H9 (cell line): ENCODE measurements at regions not wholly inside any gene's neighbourhood (a gene's known extent, or its start where the extent isn't known, plus 50 kb on each side); places are given as distances from the start of the nearest gene placed in this dataset.
"Not testable (repeated sequence)": the region's sequence is repeated elsewhere in the genome, so short reads cannot be mapped to it uniquely, and the experiment has no call there.

Experiments used
- DNase-seq: peaks from one replicate; pipeline ENCODE4 v3.0.0-alpha.2; 2017
- H2AFZ ChIP-seq: one replicate; pipeline ENCODE4 v1.6.1; 2013; ENCODE audit warnings: mild to moderate bottlenecking, low read length, control low read depth, moderate library complexity
- H2AK5ac ChIP-seq: 2 replicates; pipeline ENCODE4 v1.6.1; 2013; ENCODE audit warnings: low read length, control low read depth, mixed read lengths; ENCODE audit not compliant: insufficient read length
- H2BK120ac ChIP-seq: one replicate; pipeline ENCODE4 v1.6.1; 2013; ENCODE audit warnings: low read depth, mild to moderate bottlenecking, low read length, control low read depth, inconsistent platforms; ENCODE audit not compliant: poor library complexity, severe bottlenecking
- H2BK12ac ChIP-seq: 2 replicates; pipeline ENCODE4 v1.6.1; 2013; ENCODE audit warnings: low read length, control low read depth, mixed read lengths, low read depth; ENCODE audit not compliant: insufficient read length
- H2BK15ac ChIP-seq: 2 replicates; pipeline ENCODE4 v1.6.1; 2013; ENCODE audit warnings: low read depth, low read length, control low read depth
- H2BK20ac ChIP-seq: one replicate; pipeline ENCODE4 v1.6.1; 2013; ENCODE audit warnings: low read depth, mild to moderate bottlenecking, low read length, control low read depth, inconsistent platforms; ENCODE audit not compliant: poor library complexity, severe bottlenecking
- H2BK5ac ChIP-seq: 2 replicates; pipeline ENCODE4 v1.6.1; 2013; ENCODE audit warnings: low read length, control low read depth, mixed read lengths; ENCODE audit not compliant: insufficient read length
- H3K14ac ChIP-seq: 2 replicates; pipeline ENCODE4 v1.6.1; 2013; ENCODE audit warnings: low read length, control low read depth; ENCODE audit not compliant: insufficient read depth
- H3K18ac ChIP-seq: 2 replicates; pipeline ENCODE4 v1.6.1; 2013; ENCODE audit warnings: low read depth, mild to moderate bottlenecking, mixed read lengths, low read length, control low read depth; ENCODE audit not compliant: insufficient read length
- H3K23ac ChIP-seq: 2 replicates; pipeline ENCODE4 v1.6.1; 2013; ENCODE audit warnings: low read length, control low read depth, mixed read lengths, low read depth; ENCODE audit not compliant: insufficient read length
- H3K23me2 ChIP-seq: 2 replicates; pipeline ENCODE4 v1.6.1; 2013; ENCODE audit warnings: low read depth, mild to moderate bottlenecking, mixed read lengths, low read length, control low read depth; ENCODE audit not compliant: insufficient read length, poor library complexity, severe bottlenecking
- H3K27ac ChIP-seq: 2 replicates; pipeline ENCODE4 v1.5.1; 2013; ENCODE audit warnings: low read length, control low read depth, mixed read lengths, low read depth; ENCODE audit not compliant: insufficient read length
- H3K27me3 ChIP-seq: 2 replicates; pipeline ENCODE4 v1.6.1; 2013; ENCODE audit warnings: low read length, control low read depth, inconsistent platforms; ENCODE audit not compliant: insufficient read depth
- H3K4ac ChIP-seq: 2 replicates; pipeline ENCODE4 v1.6.1; 2013; ENCODE audit warnings: low read depth, mild to moderate bottlenecking, control low read depth, inconsistent platforms, low read length, moderate library complexity
- H3K4me1 ChIP-seq: 2 replicates; pipeline ENCODE4 v1.6.1; 2013; ENCODE audit warnings: low read length, control low read depth, inconsistent platforms; ENCODE audit not compliant: insufficient read depth
- H3K4me2 ChIP-seq: 2 replicates; pipeline ENCODE4 v1.6.1; 2013; ENCODE audit warnings: low read length, control low read depth, mixed read lengths; ENCODE audit not compliant: insufficient read length, insufficient read depth
- H3K56ac ChIP-seq: 2 replicates; pipeline ENCODE4 v1.6.1; 2013; ENCODE audit warnings: low read depth, mild to moderate bottlenecking, mixed read lengths, low read length, control low read depth; ENCODE audit not compliant: insufficient read length
- H3K79me1 ChIP-seq: 2 replicates; pipeline ENCODE4 v1.6.1; 2013; ENCODE audit warnings: low read depth, mild to moderate bottlenecking, moderate library complexity, low read length, control low read depth, inconsistent platforms; ENCODE audit not compliant: insufficient read depth, poor library complexity, severe bottlenecking
- H3K79me2 ChIP-seq: 2 replicates; pipeline ENCODE4 v1.6.1; 2013; ENCODE audit warnings: low read length, control low read depth, inconsistent platforms; ENCODE audit not compliant: insufficient read depth
- H3K9ac ChIP-seq: 2 replicates; pipeline ENCODE4 v1.6.1; 2013; ENCODE audit warnings: low read length, control low read depth, mixed read lengths; ENCODE audit not compliant: insufficient read length; ENCODE audit errors: extremely low read depth
- H3K9me3 ChIP-seq: one replicate; pipeline ENCODE4 v1.6.1; 2013; ENCODE audit warnings: low read depth, low read length, inconsistent platforms; ENCODE audit not compliant: control insufficient read depth
- H3T11ph ChIP-seq: one replicate; pipeline ENCODE4 v1.6.1; 2013; ENCODE audit warnings: mild to moderate bottlenecking, low read length, control low read depth, inconsistent platforms
- H4K20me1 ChIP-seq: one replicate; pipeline ENCODE4 v1.6.1; 2013; ENCODE audit not compliant: control insufficient read depth, insufficient read length, insufficient read depth
- H4K5ac ChIP-seq: 2 replicates; pipeline ENCODE4 v1.6.1; 2013; ENCODE audit warnings: low read depth, mild to moderate bottlenecking, mixed read lengths, low read length, control low read depth; ENCODE audit not compliant: insufficient read length
- H4K8ac ChIP-seq: replicated peaks from 2 replicates; pipeline ENCODE4 v1.6.1; 2013; ENCODE audit warnings: low read length, control low read depth, mixed read lengths, low read depth; ENCODE audit not compliant: insufficient read length
- H4K91ac ChIP-seq: 2 replicates; pipeline ENCODE4 v1.6.1; 2013; ENCODE audit warnings: low read depth, mild to moderate bottlenecking, moderate library complexity, mixed read lengths, low read length, control low read depth; ENCODE audit not compliant: insufficient read length
- H3K27ac Mint-ChIP-seq, 3 experiments: 2 replicates in 2 of 3; 3 replicates in 1 of 3; pipeline ENCODE4 v1.8.0; 2020 to 2021; ENCODE audit warnings: mixed read lengths in 3 of 3, mild to moderate bottlenecking in 1 of 3, moderate library complexity in 1 of 3
- H3K27me3 Mint-ChIP-seq: 2 replicates; pipeline ENCODE4 v1.8.0; 2021; ENCODE audit warnings: low read depth, mild to moderate bottlenecking, moderate library complexity, mixed read lengths
- H3K36me3 Mint-ChIP-seq, 3 experiments: 2 replicates in 2 of 3; 3 replicates in 1 of 3; pipeline ENCODE4 v1.8.0; 2020 to 2021; ENCODE audit warnings: low read depth in 3 of 3, mixed read lengths in 3 of 3; ENCODE audit not compliant: insufficient read depth in 1 of 3
- H3K4me1 Mint-ChIP-seq, 2 experiments: 2 replicates each; pipeline ENCODE4 v1.8.0; 2020; ENCODE audit warnings: mixed read lengths in 2 of 2
- H3K4me3 Mint-ChIP-seq, 2 experiments: 2 replicates in 1 of 2; 3 replicates in 1 of 2; pipeline ENCODE4 v1.8.0; 2020 to 2021; ENCODE audit warnings: mild to moderate bottlenecking in 2 of 2, mixed read lengths in 2 of 2, moderate library complexity in 1 of 2
- H3K9me3 Mint-ChIP-seq, 2 experiments: 2 replicates in 1 of 2; 3 replicates in 1 of 2; pipeline ENCODE4 v1.8.0; 2020; ENCODE audit warnings: mild to moderate bottlenecking in 2 of 2, mixed read lengths in 2 of 2, moderate library complexity in 1 of 2
- CTCF ChIP-seq: fragments of 200-600 bp; sonication (generic); conservative IDR thresholded peaks from 3 replicates; pipeline ENCODE4 v1.8.0; 2021; ENCODE audit warnings: antibody characterized with exemption, mild to moderate bottlenecking
- WGBS: extraction: QIAGEN DNeasy Blood & Tissue Kit; methylation state at CpG from one replicate; pipeline ENCODE4 v1.1.7; 2013; ENCODE audit warnings: missing lambda C conversion rate, low lambda C conversion rate, mixed read lengths; ENCODE audit not compliant: insufficient read length; ENCODE audit errors: extremely low coverage; 5-methylcytosine and 5-hydroxymethylcytosine counted together

- Histone ChIP-seq H3K14ac (no peak overlapping the region), H3K23ac (no peak overlapping the region), H3K23me2 (no peaks in the 10 kb centered on the region), H3T11ph (no peak overlapping the region), H3K9ac (no peak overlapping the region), H2BK5ac (no peak overlapping the region), H4K91ac (no peak overlapping the region), H3K4ac (no peak overlapping the region), H2BK20ac (no peak overlapping the region), H4K5ac (no peak overlapping the region), H2BK120ac (no peak overlapping the region), H3K27me3 (no peaks in the 10 kb centered on the region), H3K56ac (no peak overlapping the region), H3K27ac (no peak overlapping the region), H3K79me1 (no peaks in the 10 kb centered on the region), H3K4me1 (peaks cover 3% of the 10 kb centered on the region; the same call in 1 of the 2 replicates), H3K79me2 (no peaks in the 10 kb centered on the region), H3K4me2 (no peak overlapping the region), H2BK15ac (no peak overlapping the region), H3K18ac (no peak overlapping the region), H2BK12ac (no peak overlapping the region), H2AFZ (no peak overlapping the region), H4K20me1 (no peaks in the 10 kb centered on the region), H3K9me3 (no peaks in the 10 kb centered on the region), H4K8ac (no peak overlapping the region), H2AK5ac (no peak overlapping the region)
- no CpG with 5 or more reads among the region's 3 CpGs for WGBS
- TF ChIP-seq CTCF: no peak
- DNase-seq: no peak
- Mint-ChIP-seq H3K36me3 (no peaks in the 10 kb centered on the region; a peak in 2 of 7 replicates), H3K9me3 (peaks cover 0 to 6% of the 10 kb centered on the region in 2 experiments; a peak in 2 of 5 replicates), H3K4me3 (no peak overlapping the region), H3K27me3 (no peaks in the 10 kb centered on the region; the same call in 1 of the 2 replicates), H3K27ac (no peak overlapping the region), H3K4me1 (peaks cover 19 to 23% of the 10 kb centered on the region in 2 experiments)
These were observed 94.2 kb downstream of the MFAP3L start for GRCh38 chr4:169931964-169932363.

DNA sequence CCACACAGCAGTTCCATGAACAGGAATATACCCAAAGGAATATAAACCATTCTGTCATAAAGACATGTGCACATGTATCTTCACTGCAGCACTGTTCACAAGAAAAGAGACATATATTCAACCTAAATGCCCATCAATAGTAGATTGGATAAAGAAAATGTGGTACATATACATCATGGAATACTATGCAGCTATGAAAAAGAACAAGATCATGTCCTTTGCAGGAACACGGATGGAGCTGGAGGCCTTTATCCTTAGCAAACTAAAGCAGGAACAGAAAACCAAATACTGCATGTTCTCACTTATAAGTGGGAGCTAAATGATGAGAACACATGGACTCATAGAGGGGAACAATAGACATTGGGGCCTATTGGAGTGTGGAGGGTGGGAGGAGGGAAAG, 95.4 kb downstream of the MFAP3L start:
- not testable (repeated sequence) for H3K4ac ChIP-seq, H3K27me3 ChIP-seq, H2BK12ac ChIP-seq, H3K9ac ChIP-seq, H2AFZ ChIP-seq, H3K27ac ChIP-seq, H3K4me1 ChIP-seq, H2BK5ac ChIP-seq, H3K27me3 Mint-ChIP-seq, H3K4me2 ChIP-seq, H3K14ac ChIP-seq, H3T11ph ChIP-seq, H3K9me3 Mint-ChIP-seq, H3K56ac ChIP-seq, H3K18ac ChIP-seq, H2BK120ac ChIP-seq, H2BK20ac ChIP-seq, H3K23ac ChIP-seq, H2BK15ac ChIP-seq, DNase-seq, H3K23me2 ChIP-seq, H3K9me3 ChIP-seq, H4K5ac ChIP-seq, H3K79me2 ChIP-seq, H2AK5ac ChIP-seq, H4K8ac ChIP-seq, H3K79me1 ChIP-seq, H3K27ac Mint-ChIP-seq, H4K20me1 ChIP-seq, H3K36me3 Mint-ChIP-seq, H4K91ac ChIP-seq, H3K4me3 Mint-ChIP-seq
- no CpG with 5 or more reads among the region's 1 CpG for WGBS
- H3K4me1 Mint-ChIP-seq: peaks cover 19 to 26% of the 10 kb centered on the region in 2 experiments
